Activated naive CD8-positive, alpha-beta T cell treated with anti-CD3 and anti-CD28 coated beads, Interleukin-2, amount 50 U/mL, for 24 hours (primary cell): ENCODE measurements at regions not wholly inside any gene's neighbourhood (a gene's known extent, or its start where the extent isn't known, plus 50 kb on each side); places are given as distances from the start of the nearest gene placed in this dataset.
"Not testable (repeated sequence)": the region's sequence is repeated elsewhere in the genome, so short reads cannot be mapped to it uniquely, and the experiment has no call there.

ENCODE experiments used
- ATAC-seq: fragments of 150-1000 bp; cut with Tn5 transposase; one replicate; pipeline ENCODE4 v1.10.0; 2021
- DNase-seq: peaks from one replicate; pipeline ENCODE4 v3.0.0; 2021
- H3K27ac Mint-ChIP-seq: one replicate; pipeline ENCODE4 v1.8.0; 2021; ENCODE audit warnings: mild to moderate bottlenecking, mixed read lengths
- H3K27me3 Mint-ChIP-seq: one replicate; pipeline ENCODE4 v1.8.0; 2021; ENCODE audit warnings: mixed read lengths
- H3K36me3 Mint-ChIP-seq: one replicate; pipeline ENCODE4 v1.8.0; 2021; ENCODE audit warnings: low read depth, mixed read lengths
- H3K4me1 Mint-ChIP-seq: one replicate; pipeline ENCODE4 v1.8.0; 2021; ENCODE audit warnings: mixed read lengths
- H3K4me3 Mint-ChIP-seq: one replicate; pipeline ENCODE4 v1.8.0; 2021; ENCODE audit warnings: mild to moderate bottlenecking, moderate library complexity, mixed read lengths
- H3K9me3 Mint-ChIP-seq: one replicate; pipeline ENCODE4 v1.8.0; 2021; ENCODE audit warnings: mixed read lengths

GRCh38 chr3:3902161-3902560 is 102.9 kb downstream of the LRRN1 start:
- ATAC-seq = no peak
- no peaks in the 10 kb centered on the region for H3K27me3 Mint-ChIP-seq
- no peak for DNase-seq
- no peak overlapping the region for H3K4me3 Mint-ChIP-seq
- no peaks in the 10 kb centered on the region for H3K36me3 Mint-ChIP-seq
- no peak overlapping the region for H3K27ac Mint-ChIP-seq
- no peaks in the 10 kb centered on the region for H3K4me1 Mint-ChIP-seq
- H3K9me3 Mint-ChIP-seq = peaks cover 4% of the 10 kb centered on the region

- ATAC-seq = no peak
- no peaks in the 10 kb centered on the region for H3K27me3 Mint-ChIP-seq
Observed at GRCh38 chr3:3906171-3906570, 106.9 kb downstream of the LRRN1 start.

GRCh38 chr3:3907023-3907422 is 107.8 kb downstream of the LRRN1 start:
- ATAC-seq (no peak), DNase-seq (no peak)
- Mint-ChIP-seq H3K9me3 (peaks cover 4% of the 10 kb centered on the region), H3K27me3 (no peaks in the 10 kb centered on the region), H3K4me1 (no peaks in the 10 kb centered on the region), H3K4me3 (no peak overlapping the region), H3K36me3 (no peaks in the 10 kb centered on the region), H3K27ac (no peak overlapping the region)

More at GRCh38 chr3:3906171-3906570, 106.9 kb downstream of the LRRN1 start:
- DNase-seq = no peak
- Mint-ChIP-seq H3K4me1 (no peaks in the 10 kb centered on the region), H3K36me3 (no peaks in the 10 kb centered on the region), H3K4me3 (no peak overlapping the region), H3K9me3 (peaks cover 4% of the 10 kb centered on the region), H3K27ac (no peak overlapping the region)

GRCh38 chr3:3918763-3919162 is 119.5 kb downstream of the LRRN1 start:
- ATAC-seq (no peak), DNase-seq (no peak)
- Mint-ChIP-seq H3K36me3 (peaks cover 2% of the 10 kb centered on the region), H3K27ac (no peak overlapping the region), H3K9me3 (no peaks in the 10 kb centered on the region), H3K4me3 (no peak overlapping the region), H3K27me3 (no peaks in the 10 kb centered on the region), H3K4me1 (no peaks in the 10 kb centered on the region)

GRCh38 chr3:3919316-3919715 is 120.1 kb downstream of the LRRN1 start:
- H3K27me3 Mint-ChIP-seq = no peaks in the 10 kb centered on the region
- ATAC-seq (no peak), DNase-seq (no peak)
- no peak overlapping the region for H3K27ac Mint-ChIP-seq
- no peak overlapping the region for H3K4me3 Mint-ChIP-seq
- no peaks in the 10 kb centered on the region for H3K4me1 Mint-ChIP-seq
- H3K36me3 Mint-ChIP-seq = peaks cover 2% of the 10 kb centered on the region
- H3K9me3 Mint-ChIP-seq = no peaks in the 10 kb centered on the region

GRCh38 chr3:3923619-3924018 is 124.4 kb downstream of the LRRN1 start:
- Mint-ChIP-seq H3K9me3 (no peaks in the 10 kb centered on the region), H3K4me3 (no peak overlapping the region), H3K36me3 (no peaks in the 10 kb centered on the region), H3K27me3 (no peaks in the 10 kb centered on the region), H3K27ac (no peak overlapping the region), H3K4me1 (no peaks in the 10 kb centered on the region)
- no peak for DNase-seq
- no peak for ATAC-seq

- DNase-seq = no peak
- no peak overlapping the region for H3K27ac Mint-ChIP-seq
- no peaks in the 10 kb centered on the region for H3K36me3 Mint-ChIP-seq
- ATAC-seq = no peak
- H3K27me3 Mint-ChIP-seq = no peaks in the 10 kb centered on the region
- H3K4me3 Mint-ChIP-seq = no peak overlapping the region
- H3K4me1 Mint-ChIP-seq = no peaks in the 10 kb centered on the region
- peaks cover 10% of the 10 kb centered on the region for H3K9me3 Mint-ChIP-seq
Observed at GRCh38 chr3:3927198-3927597, 128.0 kb downstream of the LRRN1 start.

- H3K27me3 Mint-ChIP-seq = no peaks in the 10 kb centered on the region
- no peaks in the 10 kb centered on the region for H3K36me3 Mint-ChIP-seq
- H3K4me3 Mint-ChIP-seq = no peak overlapping the region
- H3K9me3 Mint-ChIP-seq = peaks cover 10% of the 10 kb centered on the region
- no peak overlapping the region for H3K27ac Mint-ChIP-seq
- no peak for ATAC-seq
- H3K4me1 Mint-ChIP-seq = no peaks in the 10 kb centered on the region
- DNase-seq = no peak
Observed at GRCh38 chr3:3927965-3928364, 128.7 kb downstream of the LRRN1 start.

GRCh38 chr3:3941380-3941779 is 142.1 kb downstream of the LRRN1 start:
- DNase-seq = not testable (repeated sequence)
- peaks cover 37% of the 10 kb centered on the region for H3K9me3 Mint-ChIP-seq

GRCh38 chr3:3951071-3951470 is 151.8 kb downstream of the LRRN1 start:
- no peak for DNase-seq
- H3K27me3 Mint-ChIP-seq = no peaks in the 10 kb centered on the region

More at GRCh38 chr3:3941380-3941779, 142.1 kb downstream of the LRRN1 start:
- not testable (repeated sequence) for ATAC-seq, H3K27ac Mint-ChIP-seq, H3K4me3 Mint-ChIP-seq, H3K36me3 Mint-ChIP-seq, H3K4me1 Mint-ChIP-seq, H3K27me3 Mint-ChIP-seq

GRCh38 chr3:3951501-3951900 is 152.3 kb downstream of the LRRN1 start:
- no peak for DNase-seq
- no peak for ATAC-seq
- Mint-ChIP-seq H3K36me3 (peaks cover 1% of the 10 kb centered on the region), H3K27me3 (no peaks in the 10 kb centered on the region), H3K27ac (no peak overlapping the region), H3K4me1 (no peaks in the 10 kb centered on the region), H3K4me3 (no peak overlapping the region), H3K9me3 (peaks cover 7% of the 10 kb centered on the region)

More at GRCh38 chr3:3951071-3951470, 151.8 kb downstream of the LRRN1 start:
- peaks cover 9% of the 10 kb centered on the region for H3K9me3 Mint-ChIP-seq
- H3K27ac Mint-ChIP-seq = no peak overlapping the region
- H3K36me3 Mint-ChIP-seq = peaks cover 1% of the 10 kb centered on the region
- no peaks in the 10 kb centered on the region for H3K4me1 Mint-ChIP-seq
- ATAC-seq = no peak
- H3K4me3 Mint-ChIP-seq = no peak overlapping the region

GRCh38 chr3:3962867-3963266 is 163.6 kb downstream of the LRRN1 start:
- H3K27me3 Mint-ChIP-seq, DNase-seq, ATAC-seq, H3K4me3 Mint-ChIP-seq, H3K36me3 Mint-ChIP-seq, H3K9me3 Mint-ChIP-seq, H3K27ac Mint-ChIP-seq, H3K4me1 Mint-ChIP-seq: not testable (repeated sequence)

- no peaks in the 10 kb centered on the region for H3K4me1 Mint-ChIP-seq
- H3K27me3 Mint-ChIP-seq = no peaks in the 10 kb centered on the region
- no peaks in the 10 kb centered on the region for H3K9me3 Mint-ChIP-seq
- no peak overlapping the region for H3K4me3 Mint-ChIP-seq
- H3K36me3 Mint-ChIP-seq = no peaks in the 10 kb centered on the region
- DNase-seq (no peak), ATAC-seq (no peak)
- H3K27ac Mint-ChIP-seq = no peak overlapping the region
Observed at GRCh38 chr3:3984053-3984452, 184.8 kb downstream of the LRRN1 start.

GRCh38 chr3:3991598-3991997 is 192.4 kb downstream of the LRRN1 start:
- no peak for ATAC-seq

GRCh38 chr3:3992312-3992874 is 193.2 kb downstream of the LRRN1 start:
- H3K9me3 Mint-ChIP-seq = peaks cover 4% of the 10 kb centered on the region
- peaks cover 3% of the 10 kb centered on the region for H3K27me3 Mint-ChIP-seq
- no peak overlapping the region for H3K27ac Mint-ChIP-seq
- no peaks in the 10 kb centered on the region for H3K4me1 Mint-ChIP-seq
- no peaks in the 10 kb centered on the region for H3K36me3 Mint-ChIP-seq
- no peak for ATAC-seq
- H3K4me3 Mint-ChIP-seq = no peak overlapping the region
- no peak for DNase-seq

More at GRCh38 chr3:3991598-3991997, 192.4 kb downstream of the LRRN1 start:
- H3K27ac Mint-ChIP-seq = no peak overlapping the region
- no peaks in the 10 kb centered on the region for H3K4me1 Mint-ChIP-seq
- H3K9me3 Mint-ChIP-seq = peaks cover 4% of the 10 kb centered on the region
- DNase-seq = no peak
- H3K27me3 Mint-ChIP-seq = peaks cover 3% of the 10 kb centered on the region
- no peaks in the 10 kb centered on the region for H3K36me3 Mint-ChIP-seq
- H3K4me3 Mint-ChIP-seq = no peak overlapping the region
